DOHH2 (cell line): ENCODE measurements at regions not wholly inside any gene's neighbourhood (a gene's known extent, or its start where the extent isn't known, plus 50 kb on each side); places are given as distances from the start of the nearest gene placed in this dataset.

Experiments used
- H3F3A ChIP-seq: fragments of 200-600 bp; sonication (generic), shearing (Covaris generic); 2 replicates; pipeline ENCODE4 v1.6.0; 2016; ENCODE audit warnings: antibody characterized with exemption, mild to moderate bottlenecking; ENCODE audit not compliant: control insufficient read depth, insufficient read depth
- H3K27ac ChIP-seq: fragments of 200-600 bp; sonication (generic); 2 replicates; pipeline ENCODE4 v1.5.1; 2014; ENCODE audit warnings: low read depth, mild to moderate bottlenecking, low read length, moderate library complexity
- H3K27me3 ChIP-seq: fragments of 200-600 bp; sonication (generic); 2 replicates; pipeline ENCODE4 v1.6.1; 2014; ENCODE audit warnings: mild to moderate bottlenecking, low read length, mixed read lengths; ENCODE audit not compliant: control insufficient read depth
- H3K36me3 ChIP-seq: fragments of 200-600 bp; sonication (generic); 2 replicates; pipeline ENCODE4 v1.6.1; 2014; ENCODE audit warnings: mild to moderate bottlenecking, low read length, moderate library complexity, mixed read lengths; ENCODE audit not compliant: control insufficient read depth
- H3K4me1 ChIP-seq: fragments of 200-600 bp; sonication (generic); 2 replicates; pipeline ENCODE4 v1.6.1; 2014; ENCODE audit warnings: mild to moderate bottlenecking, low read length, mixed read lengths; ENCODE audit not compliant: control insufficient read depth
- H3K4me2 ChIP-seq: fragments of 200-600 bp; sonication (generic); 2 replicates; pipeline ENCODE4 v1.6.0; 2014; ENCODE audit warnings: mild to moderate bottlenecking, low read length, moderate library complexity
- H3K4me3 ChIP-seq: fragments of 200-600 bp; sonication (generic); 2 replicates; pipeline ENCODE4 v1.5.1; 2014; ENCODE audit warnings: mild to moderate bottlenecking, low read length, mixed read lengths
- H3K79me2 ChIP-seq: fragments of 200-600 bp; sonication (generic); 2 replicates; pipeline ENCODE4 v1.6.1; 2014; ENCODE audit warnings: mild to moderate bottlenecking, low read length, mixed read lengths; ENCODE audit not compliant: control insufficient read depth
- H3K9me2 ChIP-seq: fragments of 200-600 bp; sonication (generic); replicated peaks from 2 replicates; pipeline ENCODE4 v1.6.1; 2014; ENCODE audit warnings: mild to moderate bottlenecking, low read length, mixed read lengths; ENCODE audit not compliant: control insufficient read depth
- H3K9me3 ChIP-seq: fragments of 200-600 bp; sonication (generic); 2 replicates; pipeline ENCODE4 v1.6.1; 2014; ENCODE audit warnings: antibody characterized with exemption, low read length, mixed read lengths; ENCODE audit not compliant: control insufficient read depth, insufficient read depth
- H4K20me1 ChIP-seq: fragments of 200-600 bp; sonication (generic); 2 replicates; pipeline ENCODE4 v1.6.0; 2014; ENCODE audit warnings: low read depth, mild to moderate bottlenecking, antibody characterized with exemption, low read length, moderate library complexity; ENCODE audit not compliant: control insufficient read depth, insufficient read depth
- EZH2phosphoT487 ChIP-seq: fragments of 200-600 bp; sonication (generic); IDR thresholded peaks from 2 replicates; pipeline ENCODE4 v1.6.1; 2017; ENCODE audit warnings: borderline replicate concordance, mild to moderate bottlenecking, antibody characterized with exemption, low read length, moderate library complexity, mixed read lengths
- TF ChIP-seq, protein P1 (sequence below): fragments of 200-600 bp; sonication (generic); IDR thresholded peaks from one replicate; pipeline ENCODE4 v1.5.1; 2014; ENCODE audit warnings: antibody characterized with exemption, mild to moderate bottlenecking, low read depth, low read length; ENCODE audit not compliant: poor library complexity, severe bottlenecking

DNA sequence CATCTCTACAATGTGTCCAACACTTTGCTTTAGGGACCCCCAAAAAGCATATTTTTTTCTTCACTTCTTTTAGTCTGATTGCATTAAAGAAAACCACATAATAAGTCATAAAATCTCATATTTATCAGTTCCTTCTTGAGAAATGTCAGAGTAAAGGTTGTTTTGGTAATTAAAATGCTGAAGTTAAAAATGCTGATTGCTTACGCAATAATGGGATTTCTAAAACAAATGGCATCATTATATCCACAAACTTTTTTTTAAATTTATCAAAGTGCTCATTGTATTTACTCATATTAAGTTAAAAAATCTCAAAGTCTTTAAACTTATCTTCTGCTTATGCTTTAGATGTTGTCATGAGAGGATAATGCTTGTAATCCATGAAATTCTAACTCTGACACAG is 737.2 kb upstream of the ARGLU1 start:
- no peaks in the 10 kb centered on the region for H4K20me1 ChIP-seq
- no peaks in the 10 kb centered on the region for H3K36me3 ChIP-seq
- no peaks in the 10 kb centered on the region for H3K9me3 ChIP-seq
- H3K4me1 ChIP-seq: no peaks in the 10 kb centered on the region
- H3K4me2 ChIP-seq: no peak overlapping the region
- no peaks in the 10 kb centered on the region for H3K27me3 ChIP-seq
- H3K4me3 ChIP-seq: no peak overlapping the region
- TF ChIP-seq, protein P1, sequence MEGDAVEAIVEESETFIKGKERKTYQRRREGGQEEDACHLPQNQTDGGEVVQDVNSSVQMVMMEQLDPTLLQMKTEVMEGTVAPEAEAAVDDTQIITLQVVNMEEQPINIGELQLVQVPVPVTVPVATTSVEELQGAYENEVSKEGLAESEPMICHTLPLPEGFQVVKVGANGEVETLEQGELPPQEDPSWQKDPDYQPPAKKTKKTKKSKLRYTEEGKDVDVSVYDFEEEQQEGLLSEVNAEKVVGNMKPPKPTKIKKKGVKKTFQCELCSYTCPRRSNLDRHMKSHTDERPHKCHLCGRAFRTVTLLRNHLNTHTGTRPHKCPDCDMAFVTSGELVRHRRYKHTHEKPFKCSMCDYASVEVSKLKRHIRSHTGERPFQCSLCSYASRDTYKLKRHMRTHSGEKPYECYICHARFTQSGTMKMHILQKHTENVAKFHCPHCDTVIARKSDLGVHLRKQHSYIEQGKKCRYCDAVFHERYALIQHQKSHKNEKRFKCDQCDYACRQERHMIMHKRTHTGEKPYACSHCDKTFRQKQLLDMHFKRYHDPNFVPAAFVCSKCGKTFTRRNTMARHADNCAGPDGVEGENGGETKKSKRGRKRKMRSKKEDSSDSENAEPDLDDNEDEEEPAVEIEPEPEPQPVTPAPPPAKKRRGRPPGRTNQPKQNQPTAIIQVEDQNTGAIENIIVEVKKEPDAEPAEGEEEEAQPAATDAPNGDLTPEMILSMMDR: no peak
- no peak for TF ChIP-seq EZH2phosphoT487
- no peaks in the 10 kb centered on the region for H3F3A ChIP-seq
- no peaks in the 10 kb centered on the region for H3K79me2 ChIP-seq
- no peak overlapping the region for H3K27ac ChIP-seq
- H3K9me2 ChIP-seq: no peaks in the 10 kb centered on the region

DNA sequence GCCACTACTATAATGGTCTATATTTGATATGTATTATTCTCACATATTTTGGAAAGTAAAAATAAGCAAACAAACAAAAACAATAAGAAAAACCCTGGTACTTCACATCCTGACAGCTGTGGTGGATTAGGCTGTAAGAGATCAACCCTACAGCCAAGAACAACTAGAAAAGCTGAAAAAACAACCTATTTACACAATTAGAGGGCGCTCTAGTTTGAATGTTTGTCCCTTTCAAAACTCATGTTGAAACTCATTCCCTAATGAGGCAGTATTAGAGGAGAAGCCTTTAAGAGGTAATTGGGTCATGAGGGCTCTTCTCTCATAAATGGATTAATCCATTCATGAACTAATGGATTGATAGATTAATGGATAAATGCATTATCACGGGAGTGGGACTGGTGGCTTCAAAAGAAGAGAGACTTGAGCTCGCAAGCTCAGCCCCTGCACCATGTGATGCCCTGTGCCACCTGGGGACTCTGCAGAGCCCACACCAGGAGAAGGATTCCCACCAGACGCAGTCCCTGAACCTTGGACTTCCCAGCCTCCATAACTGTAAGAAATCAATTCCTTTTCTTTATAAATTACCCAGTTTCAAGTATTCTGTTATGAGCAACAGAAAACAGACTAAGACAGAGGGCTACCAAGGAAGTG is 733.9 kb upstream of the ARGLU1 start:
- Histone ChIP-seq H3K4me3 (no peak overlapping the region), H3K9me2 (no peaks in the 10 kb centered on the region)
- TF ChIP-seq EZH2phosphoT487: no peak
- TF ChIP-seq, protein P1: peak; percentile 25

DNA sequence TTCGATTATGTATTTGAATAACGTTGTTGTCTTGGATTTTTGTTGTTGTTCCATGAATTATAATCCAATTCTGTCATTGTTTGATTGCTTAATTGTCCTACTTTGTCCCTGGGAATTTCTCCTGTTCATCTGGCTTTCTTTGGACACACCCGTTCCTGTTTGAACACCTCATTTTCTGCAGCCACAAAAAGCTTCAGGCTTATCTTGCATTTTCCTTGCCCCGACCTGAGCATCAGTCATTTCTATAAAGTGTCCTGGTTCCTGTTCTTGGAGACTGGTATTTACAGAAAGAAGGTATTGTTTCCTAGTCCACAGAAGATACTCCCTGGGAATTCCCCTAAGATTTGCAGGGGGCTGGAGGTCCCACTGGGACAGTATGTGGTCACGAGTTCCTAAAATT is 731.8 kb upstream of the ARGLU1 start:
- H3K27me3 ChIP-seq: no peaks in the 10 kb centered on the region
- H4K20me1 ChIP-seq: no peaks in the 10 kb centered on the region
- H3K4me1 ChIP-seq: no peaks in the 10 kb centered on the region
- H3K9me3 ChIP-seq: no peaks in the 10 kb centered on the region
- H3K4me2 ChIP-seq: no peak overlapping the region
- no peaks in the 10 kb centered on the region for H3K36me3 ChIP-seq
- no peaks in the 10 kb centered on the region for H3K9me2 ChIP-seq
- H3K4me3 ChIP-seq: no peak overlapping the region
- TF ChIP-seq, protein P1: no peak
- TF ChIP-seq EZH2phosphoT487: no peak
- H3F3A ChIP-seq: no peaks in the 10 kb centered on the region
- H3K27ac ChIP-seq: no peak overlapping the region
- no peaks in the 10 kb centered on the region for H3K79me2 ChIP-seq

More for the DNA sequence above, 733.9 kb upstream of the ARGLU1 start:
- Histone ChIP-seq H3K79me2 (no peaks in the 10 kb centered on the region), H3F3A (no peaks in the 10 kb centered on the region), H3K4me2 (no peak overlapping the region), H3K27me3 (no peaks in the 10 kb centered on the region), H3K4me1 (no peaks in the 10 kb centered on the region), H3K27ac (no peak overlapping the region), H3K36me3 (no peaks in the 10 kb centered on the region), H3K9me3 (no peaks in the 10 kb centered on the region), H4K20me1 (no peaks in the 10 kb centered on the region)
